Activated CD4-positive, alpha-beta T cell treated with anti-CD3 and anti-CD28 coated beads for 36 hours (primary cell): ENCODE measurements at regions not wholly inside any gene's neighbourhood (a gene's known extent, or its start where the extent isn't known, plus 50 kb on each side); places are given as distances from the start of the nearest gene placed in this dataset.

Experiments
- ATAC-seq: fragments of 200-7000 bp; cut with Tn5 transposase; one replicate; pipeline ENCODE4 v1.10.0; 2021; ENCODE audit warnings: mild to moderate bottlenecking, moderate library complexity
- CTCF ChIA-PET: fragments of 350-600 bp; sonication (Branson Sonifier 250); formaldehyde crosslinking; loops from one replicate; lab custom pipeline; 2021; ENCODE audit warnings: antibody characterized with exemption; lab: Charles Lee
- POLR2A ChIA-PET: fragments of 350-600 bp; sonication (Branson Sonifier 250); formaldehyde crosslinking; loops from one replicate; lab custom pipeline; 2021; ENCODE audit warnings: antibody characterized with exemption, inconsistent platforms; lab: Charles Lee
- DNase-seq: peaks from one replicate; pipeline ENCODE4 v3.0.0-alpha.2; 2020
- H3K27ac Mint-ChIP-seq: one replicate; pipeline ENCODE4 v1.8.0; 2021; ENCODE audit warnings: mixed read lengths
- H3K27me3 Mint-ChIP-seq: one replicate; pipeline ENCODE4 v1.8.0; 2021; ENCODE audit warnings: mixed read lengths
- H3K36me3 Mint-ChIP-seq: one replicate; pipeline ENCODE4 v1.8.0; 2021; ENCODE audit warnings: low read depth, mixed read lengths
- H3K4me1 Mint-ChIP-seq: one replicate; pipeline ENCODE4 v1.8.0; 2021; ENCODE audit warnings: mixed read lengths
- H3K4me3 Mint-ChIP-seq: one replicate; pipeline ENCODE4 v1.8.0; 2021; ENCODE audit warnings: mild to moderate bottlenecking, moderate library complexity, mixed read lengths
- H3K9me3 Mint-ChIP-seq: one replicate; pipeline ENCODE4 v1.8.0; 2021; ENCODE audit warnings: low read depth, mixed read lengths
- intact Hi-C, 2 experiments: fragments of 100-400 bp; cut with DNase I in 1 of 2; cut with micrococcal nuclease in 1 of 2; formaldehyde crosslinking; loops; one replicate each; pipeline versions ENCODE4 v1.14.2 to v1.15.1; 2022 to 2024; cut with DNase I, micrococcal nuclease

- H3K9me3 Mint-ChIP-seq = no peaks in the 10 kb centered on the region
- H3K27ac Mint-ChIP-seq = no peak overlapping the region
- H3K4me3 Mint-ChIP-seq = no peak overlapping the region
- no peaks in the 10 kb centered on the region for H3K36me3 Mint-ChIP-seq
- DNase-seq = no peak
- POLR2A ChIA-PET = no interaction called here
- CTCF ChIA-PET = interaction anchor here (0.5 to 0.6 kb wide), 2 partner anchors 32 to 340 kb away, joined by 3 to 4 read pairs; no protein-coding TSS in a partner anchor
- intact Hi-C loops = no loop called here
- no peaks in the 10 kb centered on the region for H3K4me1 Mint-ChIP-seq
- no peaks in the 10 kb centered on the region for H3K27me3 Mint-ChIP-seq
- ATAC-seq = no peak
Observed at GRCh38 chr15:56831467-56832005, 86.9 kb upstream of the TCF12 start.

DNA sequence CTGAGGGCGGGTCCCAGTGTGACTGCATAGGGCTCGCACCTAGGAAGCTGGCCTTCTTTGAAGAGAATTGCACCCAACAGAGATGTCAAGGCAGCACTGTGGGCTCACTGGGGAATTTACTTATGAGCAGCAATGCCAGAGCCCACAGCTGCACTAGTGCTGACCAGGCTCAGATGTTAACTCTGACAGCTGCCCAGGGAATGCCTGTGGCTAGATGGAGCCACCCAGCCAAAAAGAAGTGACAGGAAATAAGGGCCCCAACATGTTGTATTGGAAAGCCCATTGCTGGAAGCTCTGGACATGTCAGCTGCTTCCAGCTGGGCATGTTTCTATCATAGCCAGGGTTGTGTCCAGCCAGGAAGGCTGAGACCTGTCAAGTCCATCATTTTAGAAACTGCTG lies 90.9 kb upstream of the ZNF280D start:
- H3K27me3 Mint-ChIP-seq = no peaks in the 10 kb centered on the region
- ChIA-PET CTCF (no interaction called here), POLR2A (no interaction called here)
- no peaks in the 10 kb centered on the region for H3K4me1 Mint-ChIP-seq
- H3K4me3 Mint-ChIP-seq = no peak overlapping the region
- ATAC-seq (no peak), DNase-seq (no peak)
- H3K27ac Mint-ChIP-seq = no peak overlapping the region
- H3K36me3 Mint-ChIP-seq = no peaks in the 10 kb centered on the region
- no peaks in the 10 kb centered on the region for H3K9me3 Mint-ChIP-seq
- intact Hi-C loops = loop anchor here in 1 of 2 experiments (5.0 kb wide), 1 partner anchor 703 kb away; no protein-coding TSS in a partner anchor

- ChIA-PET CTCF (interaction anchor here (0.6 to 1.1 kb wide), 4 partner anchors 23 to 594 kb away, joined by 3 to 4 read pairs (median 3); no protein-coding TSS in a partner anchor), POLR2A (no interaction called here)
- H3K27me3 Mint-ChIP-seq = no peaks in the 10 kb centered on the region
- ATAC-seq (peak; percentile 58), DNase-seq (peak; percentile 61)
- no peaks in the 10 kb centered on the region for H3K36me3 Mint-ChIP-seq
- no peak overlapping the region for H3K27ac Mint-ChIP-seq
- H3K4me3 Mint-ChIP-seq = no peak overlapping the region
- H3K9me3 Mint-ChIP-seq = no peaks in the 10 kb centered on the region
- H3K4me1 Mint-ChIP-seq = no peaks in the 10 kb centered on the region
- intact Hi-C loops = loop anchor here (1.0 to 5.0 kb wide), 2 partner anchors 484 to 705 kb away; no protein-coding TSS in a partner anchor
Observed at GRCh38 chr15:56821721-56822425, 88.6 kb upstream of the ZNF280D start.

- Mint-ChIP-seq H3K4me1 (no peaks in the 10 kb centered on the region), H3K27ac (no peak overlapping the region), H3K36me3 (no peaks in the 10 kb centered on the region), H3K9me3 (no peaks in the 10 kb centered on the region), H3K4me3 (no peak overlapping the region), H3K27me3 (no peaks in the 10 kb centered on the region)
- ChIA-PET CTCF (interaction anchor here (0.6 to 0.7 kb wide), 2 partner anchors 19 to 458 kb away, joined by 3 to 4 read pairs; no protein-coding TSS in a partner anchor), POLR2A (no interaction called here)
- intact Hi-C loops = loop anchor here in 1 of 2 experiments (5.0 kb wide), 1 partner anchor 707 kb away; no protein-coding TSS in a partner anchor
- DNase-seq (no peak), ATAC-seq (no peak)
Observed at GRCh38 chr15:56820333-56820732, 87.0 kb upstream of the ZNF280D start.

GRCh38 chr15:56817321-56818080 lies 84.2 kb upstream of the ZNF280D start:
- Mint-ChIP-seq H3K4me1 (no peaks in the 10 kb centered on the region), H3K27ac (no peak overlapping the region), H3K4me3 (no peak overlapping the region), H3K27me3 (no peaks in the 10 kb centered on the region), H3K9me3 (no peaks in the 10 kb centered on the region), H3K36me3 (no peaks in the 10 kb centered on the region)
- ChIA-PET POLR2A (no interaction called here), CTCF (interaction anchor here (0.6 kb wide), 1 partner anchor 9 kb away, joined by 3 read pairs; no protein-coding TSS in a partner anchor)
- intact Hi-C loops = no loop called here
- no peak for ATAC-seq
- DNase-seq = no peak

DNA sequence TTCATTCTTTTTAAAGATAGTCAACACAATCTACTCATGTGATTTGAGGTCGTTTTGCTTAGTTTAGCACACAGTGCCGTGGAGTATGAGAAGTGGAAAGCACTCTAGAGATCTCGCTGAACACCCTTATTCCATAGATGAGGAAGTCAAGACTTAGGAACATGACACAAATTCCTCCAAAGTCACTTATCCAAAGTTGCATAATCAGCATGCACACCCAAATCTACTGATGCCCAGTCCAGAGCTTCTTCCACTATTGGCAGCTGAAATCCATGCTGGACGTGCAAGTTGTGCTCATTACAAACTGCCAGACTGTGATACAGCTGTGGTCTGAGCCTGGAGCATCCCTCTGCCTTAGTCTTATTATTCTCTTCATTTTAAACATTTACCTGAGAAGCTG lies 83.5 kb upstream of the ZNF280D start:
- Mint-ChIP-seq H3K27ac (no peak overlapping the region), H3K9me3 (no peaks in the 10 kb centered on the region), H3K4me1 (no peaks in the 10 kb centered on the region), H3K27me3 (no peaks in the 10 kb centered on the region), H3K36me3 (no peaks in the 10 kb centered on the region), H3K4me3 (no peak overlapping the region)
- ChIA-PET POLR2A (no interaction called here), CTCF (no interaction called here)
- intact Hi-C loops = no loop called here
- ATAC-seq (no peak), DNase-seq (no peak)

DNA sequence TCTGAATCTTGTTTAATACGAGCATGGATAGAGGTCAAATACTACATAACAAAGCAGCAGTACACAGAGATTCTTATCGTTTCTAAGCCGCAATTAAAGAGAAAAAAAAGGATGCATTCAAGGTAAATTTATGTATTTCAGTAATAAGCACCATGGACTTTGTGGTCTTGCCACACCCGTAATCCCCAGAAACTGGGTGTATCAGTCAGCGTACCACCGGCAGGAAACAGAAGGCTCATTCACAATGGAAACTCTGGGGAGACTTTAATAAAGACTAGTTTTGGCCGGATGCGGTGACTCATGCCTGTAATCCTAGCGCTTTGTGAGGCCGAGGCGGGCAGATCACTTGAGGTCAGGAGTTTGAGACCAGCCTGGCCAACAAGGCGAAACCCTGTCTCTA lies 81.9 kb upstream of the ZNF280D start:
- Mint-ChIP-seq H3K9me3 (peaks cover 5% of the 10 kb centered on the region), H3K4me3 (no peak overlapping the region), H3K27ac (no peak overlapping the region), H3K36me3 (no peaks in the 10 kb centered on the region), H3K4me1 (no peaks in the 10 kb centered on the region), H3K27me3 (no peaks in the 10 kb centered on the region)
- ChIA-PET CTCF (no interaction called here), POLR2A (no interaction called here)
- intact Hi-C loops = no loop called here
- ATAC-seq = no peak
- peak; percentile 32 for DNase-seq

DNA sequence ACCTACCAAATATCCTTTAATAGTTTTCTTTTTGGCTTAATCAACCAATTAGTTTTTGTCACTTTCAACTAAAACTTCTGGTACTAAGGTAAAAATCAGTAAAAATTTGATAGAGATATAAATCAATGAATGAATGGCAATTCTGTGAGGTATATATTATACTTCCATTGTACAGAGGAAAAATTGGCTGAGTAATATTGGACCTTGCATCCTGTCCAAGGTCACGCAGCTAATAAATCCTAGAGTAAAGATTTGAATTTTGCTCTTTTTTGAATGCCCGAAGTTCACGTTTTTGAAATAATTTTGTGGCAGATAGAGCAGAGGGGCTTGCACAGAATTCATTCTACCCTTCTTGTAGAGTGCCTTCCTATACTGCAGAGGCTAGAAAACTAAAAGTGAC lies 81.1 kb upstream of the ZNF280D start:
- ChIA-PET CTCF (no interaction called here), POLR2A (no interaction called here)
- Mint-ChIP-seq H3K36me3 (no peaks in the 10 kb centered on the region), H3K9me3 (peaks cover 5% of the 10 kb centered on the region), H3K27me3 (no peaks in the 10 kb centered on the region), H3K27ac (no peak overlapping the region), H3K4me1 (no peaks in the 10 kb centered on the region), H3K4me3 (no peak overlapping the region)
- ATAC-seq = no peak
- DNase-seq = no peak
- intact Hi-C loops = no loop called here

GRCh38 chr15:56813995-56814394 lies 80.7 kb upstream of the ZNF280D start:
- ATAC-seq (no peak), DNase-seq (no peak)
- no peaks in the 10 kb centered on the region for H3K36me3 Mint-ChIP-seq
- peaks cover 8% of the 10 kb centered on the region for H3K9me3 Mint-ChIP-seq
- H3K4me3 Mint-ChIP-seq = no peak overlapping the region
- ChIA-PET CTCF (interaction anchor here (0.7 kb wide), 1 partner anchor 199 kb away, joined by 3 read pairs; no protein-coding TSS in a partner anchor), POLR2A (interaction anchor here (0.6 kb wide), 1 partner anchor 246 kb away, joined by 3 read pairs; no protein-coding TSS in a partner anchor)
- no peaks in the 10 kb centered on the region for H3K4me1 Mint-ChIP-seq
- intact Hi-C loops = no loop called here
- no peaks in the 10 kb centered on the region for H3K27me3 Mint-ChIP-seq
- H3K27ac Mint-ChIP-seq = no peak overlapping the region

DNA sequence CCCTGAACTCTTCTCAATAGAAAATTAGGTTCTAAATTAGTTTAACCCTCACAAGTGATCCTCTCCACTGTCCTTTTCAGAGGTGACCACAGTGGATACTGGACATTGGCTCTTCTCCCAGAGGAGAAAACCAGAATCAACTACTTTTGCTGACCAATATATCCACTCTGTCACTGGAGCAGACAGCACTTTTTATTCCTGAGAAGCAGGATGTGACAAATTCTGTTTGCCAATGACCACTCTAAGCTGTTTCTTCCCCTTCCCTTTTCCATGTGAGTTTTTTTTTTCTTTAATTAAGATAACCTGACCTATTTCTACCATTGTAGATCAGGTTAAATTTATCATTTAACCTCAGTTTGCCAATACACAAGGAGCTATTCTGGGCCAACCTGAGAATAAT lies 79.7 kb upstream of the ZNF280D start:
- DNase-seq (no peak), ATAC-seq (no peak)
- Mint-ChIP-seq H3K27ac (no peak overlapping the region), H3K36me3 (no peaks in the 10 kb centered on the region), H3K27me3 (no peaks in the 10 kb centered on the region), H3K4me3 (no peak overlapping the region), H3K4me1 (no peaks in the 10 kb centered on the region), H3K9me3 (peaks cover 15% of the 10 kb centered on the region)
- ChIA-PET CTCF (no interaction called here), POLR2A (no interaction called here)
- intact Hi-C loops = no loop called here

DNA sequence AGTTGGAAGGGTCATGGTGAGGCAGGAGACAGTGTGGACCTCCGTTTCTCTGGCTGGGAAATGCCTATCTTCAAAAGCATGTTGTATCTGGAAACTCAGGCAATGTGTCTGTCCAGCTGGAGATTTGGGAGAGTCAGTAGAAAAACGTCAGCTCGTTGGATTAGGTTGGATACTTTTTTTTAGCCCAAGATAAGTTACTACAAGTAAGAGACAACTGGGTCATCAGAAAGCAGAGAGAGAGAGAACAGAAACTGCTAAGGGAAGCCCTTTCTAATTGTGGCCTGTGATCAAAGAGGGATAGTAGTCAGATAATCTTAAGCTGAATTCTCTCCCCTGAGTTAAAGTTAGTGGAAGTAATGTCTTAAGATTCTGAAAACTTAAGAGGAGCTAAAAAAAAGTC lies 78.9 kb upstream of the ZNF280D start:
- Mint-ChIP-seq H3K4me1 (no peaks in the 10 kb centered on the region), H3K9me3 (peaks cover 19% of the 10 kb centered on the region), H3K36me3 (no peaks in the 10 kb centered on the region), H3K4me3 (no peak overlapping the region), H3K27me3 (no peaks in the 10 kb centered on the region), H3K27ac (no peak overlapping the region)
- DNase-seq (no peak), ATAC-seq (no peak)
- CTCF ChIA-PET = interaction anchor here (1.2 kb wide), 1 partner anchor 11 kb away, joined by 3 read pairs; no protein-coding TSS in a partner anchor
- POLR2A ChIA-PET = no interaction called here
- intact Hi-C loops = no loop called here
